ENCODE measurements at regions not wholly inside any gene's neighbourhood (a gene's known extent, or its start where the extent isn't known, plus 50 kb on each side); places are given as distances from the start of the nearest gene placed in this dataset.

DNA sequence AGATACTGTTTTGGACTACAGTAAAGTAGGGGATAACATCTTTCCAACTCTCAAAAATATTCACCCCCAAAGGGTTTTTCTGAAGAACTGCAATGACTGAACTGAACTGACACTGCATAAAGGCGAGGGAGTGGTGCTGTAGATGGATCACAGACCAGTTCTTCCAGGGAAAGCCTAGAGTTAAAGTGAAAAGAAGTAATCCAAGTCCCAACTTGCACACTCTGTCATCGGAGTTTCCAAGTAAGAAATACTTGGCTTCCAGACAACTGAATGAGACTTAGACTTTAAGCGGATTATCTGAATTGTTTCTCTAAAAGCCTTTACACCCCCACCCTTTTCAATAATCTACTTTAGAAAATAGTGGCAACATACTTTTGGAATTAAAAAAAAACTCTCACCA is 134.1 kb upstream of the PREP start:
- H3K4me2 ChIP-seq = no peak overlapping the region
- 40% methylated on average over 3 of the region's 3 CpGs for WGBS (ENCODE audit: low lambda C conversion rate)
- no peak overlapping the region for H3K9ac ChIP-seq
- H2AFZ ChIP-seq (ENCODE audit: low read depth) = peak overlapping the region; percentile 10; the same call in 1 of the 2 replicates
- H3K4me1 ChIP-seq (ENCODE audit: control insufficient read depth in 1 of 2, insufficient read depth in 2 of 2, low read depth in 1 of 2, low read length in 1 of 2) = peaks cover 0 to 6% of the 10 kb centered on the region in 2 experiments; a peak in 1 of 4 replicates
- H3K4me3 ChIP-seq (ENCODE audit: low read depth in 2 of 2, low read length in 1 of 2) = no peak overlapping the region
- TF ChIP-seq RCOR1 (IDR thresholded peaks at IDR 0.05; ENCODE audit: low read length) = no peak
- H3K36me3 ChIP-seq (replicated peaks in 1 of 2; ENCODE audit: control insufficient read depth in 1 of 2, insufficient read depth in 2 of 2, low read length in 1 of 2) = no peaks in the 10 kb centered on the region
- no peaks in the 10 kb centered on the region for H3K9me2 ChIP-seq
- H3F3A ChIP-seq (replicated peaks; ENCODE audit: insufficient read depth) = no peaks in the 10 kb centered on the region
- peak overlapping the region in 1 of 2 experiments; percentile 9; a peak in 1 of 4 replicates for H3K27ac ChIP-seq (ENCODE audit: low read depth in 2 of 2, low read length in 1 of 2)
- no peak for DNase-seq
- H3K79me2 ChIP-seq (ENCODE audit: insufficient read depth) = no peaks in the 10 kb centered on the region
- H3K9me3 ChIP-seq = no peaks in the 10 kb centered on the region
- no peaks in the 10 kb centered on the region for H4K20me1 ChIP-seq (ENCODE audit: insufficient read depth)
- ChIA-PET POLR2A (no interaction called here), CTCF (no interaction called here)
- H3K27me3 ChIP-seq (ENCODE audit: insufficient read depth) = no peaks in the 10 kb centered on the region

DNA sequence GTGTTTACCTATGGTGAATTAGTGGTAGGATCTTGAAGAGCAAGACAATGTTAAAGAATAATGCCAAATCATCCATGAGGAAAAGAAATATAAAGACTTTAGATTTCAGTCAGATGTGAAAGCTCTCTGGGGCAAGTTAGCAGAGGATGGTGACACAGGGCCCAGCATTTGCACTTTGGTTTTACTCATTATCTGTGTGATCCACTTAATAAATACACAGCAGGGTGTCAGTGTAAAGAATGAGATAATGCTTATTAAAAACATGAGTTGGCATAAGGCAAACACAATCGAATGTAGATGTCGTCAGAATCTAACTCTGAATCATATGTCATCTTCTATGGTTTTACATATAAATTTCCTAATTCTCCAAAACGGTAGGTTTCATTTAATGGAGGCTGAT is 130.4 kb upstream of the PREP start:
- ChIA-PET POLR2A (no interaction called here), CTCF (no interaction called here)
- TF ChIP-seq, protein P1, sequence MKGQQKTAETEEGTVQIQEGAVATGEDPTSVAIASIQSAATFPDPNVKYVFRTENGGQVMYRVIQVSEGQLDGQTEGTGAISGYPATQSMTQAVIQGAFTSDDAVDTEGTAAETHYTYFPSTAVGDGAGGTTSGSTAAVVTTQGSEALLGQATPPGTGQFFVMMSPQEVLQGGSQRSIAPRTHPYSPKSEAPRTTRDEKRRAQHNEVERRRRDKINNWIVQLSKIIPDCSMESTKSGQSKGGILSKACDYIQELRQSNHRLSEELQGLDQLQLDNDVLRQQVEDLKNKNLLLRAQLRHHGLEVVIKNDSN (IDR thresholded peaks at IDR 0.05; ENCODE audit: borderline replicate concordance, low read depth) = no peak
- TF ChIP-seq ELF1 (IDR thresholded peaks at IDR 0.05) = no peak
- no peak for TF ChIP-seq NFIC (IDR thresholded peaks at IDR 0.05; ENCODE audit: borderline replicate concordance)
- no peak for TF ChIP-seq NRF1 (IDR thresholded peaks at IDR 0.05; ENCODE audit: low read depth, low read length)
- no peak for TF ChIP-seq RAD21 (IDR thresholded peaks at IDR 0.05; ENCODE audit: low read length)
- no peaks in the 10 kb centered on the region for H3K27me3 ChIP-seq (ENCODE audit: insufficient read depth)
- no peaks in the 10 kb centered on the region for H3F3A ChIP-seq (replicated peaks; ENCODE audit: insufficient read depth)
- peaks cover 0 to 6% of the 10 kb centered on the region in 2 experiments; a peak in 1 of 4 replicates for H3K4me1 ChIP-seq (ENCODE audit: control insufficient read depth in 1 of 2, insufficient read depth in 2 of 2, low read depth in 1 of 2, low read length in 1 of 2)
- H3K27ac ChIP-seq (ENCODE audit: low read depth in 2 of 2, low read length in 1 of 2) = no peak overlapping the region
- no peaks in the 10 kb centered on the region for H3K36me3 ChIP-seq (replicated peaks in 1 of 2; ENCODE audit: control insufficient read depth in 1 of 2, insufficient read depth in 2 of 2, low read length in 1 of 2)
- WGBS (ENCODE audit: low lambda C conversion rate) = 41% methylated on average over 3 of the region's 3 CpGs
- no peak overlapping the region for H3K4me3 ChIP-seq (ENCODE audit: low read depth in 2 of 2, low read length in 1 of 2)
- H3K79me2 ChIP-seq (ENCODE audit: insufficient read depth) = no peaks in the 10 kb centered on the region
- H4K20me1 ChIP-seq (ENCODE audit: insufficient read depth) = no peaks in the 10 kb centered on the region
- peak overlapping the region; percentile 56; the same call in 1 of the 2 replicates for H2AFZ ChIP-seq (ENCODE audit: low read depth)
- no peak for DNase-seq
- H3K9me3 ChIP-seq = no peaks in the 10 kb centered on the region
- no peak overlapping the region for H3K4me2 ChIP-seq
- H3K9me2 ChIP-seq = no peaks in the 10 kb centered on the region
- H3K9ac ChIP-seq = no peak overlapping the region

DNA sequence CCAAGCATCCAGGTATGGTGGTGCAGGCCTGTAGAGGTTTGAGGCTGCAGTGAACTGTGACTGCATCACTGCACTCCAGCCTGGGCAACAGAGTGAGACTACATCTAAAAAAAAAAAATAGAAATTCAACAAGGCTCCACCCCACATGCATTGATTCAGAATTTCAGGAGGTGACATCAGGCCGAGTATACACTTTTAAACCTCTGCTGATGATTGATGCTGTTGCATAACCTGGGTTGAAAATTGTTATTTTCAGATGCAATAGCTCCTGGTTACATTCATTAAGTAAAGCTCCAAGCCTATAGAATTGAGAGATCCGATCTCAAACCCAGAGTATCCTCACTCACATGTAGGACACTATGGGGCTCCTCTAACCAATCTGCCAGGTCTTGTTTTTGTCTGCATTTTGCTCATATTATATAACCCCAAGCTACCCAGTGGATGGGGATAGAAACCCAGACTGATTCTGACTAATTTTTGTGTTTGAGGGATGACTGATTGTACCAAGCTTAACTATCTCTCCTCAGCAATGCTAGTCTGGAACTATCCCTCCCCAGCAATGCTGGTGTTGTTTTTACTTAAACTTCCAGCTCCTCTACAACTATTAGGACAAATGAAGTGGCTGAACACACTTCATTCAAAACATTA is 123.5 kb upstream of the PREP start:
- no peak overlapping the region for H3K4me2 ChIP-seq
- no peaks in the 10 kb centered on the region for H3K9me2 ChIP-seq
- H3K36me3 ChIP-seq (replicated peaks in 1 of 2; ENCODE audit: control insufficient read depth in 1 of 2, insufficient read depth in 2 of 2, low read length in 1 of 2) = no peaks in the 10 kb centered on the region
- no peaks in the 10 kb centered on the region for H3K79me2 ChIP-seq (ENCODE audit: insufficient read depth)
- H3K9me3 ChIP-seq = no peaks in the 10 kb centered on the region
- no peak overlapping the region for H3K27ac ChIP-seq (ENCODE audit: low read depth in 2 of 2, low read length in 1 of 2)
- 61% methylated on average over 2 of the region's 2 CpGs for WGBS (ENCODE audit: low lambda C conversion rate)
- CTCF ChIA-PET = no interaction called here
- H4K20me1 ChIP-seq (ENCODE audit: insufficient read depth) = no peaks in the 10 kb centered on the region
- H3K4me3 ChIP-seq (ENCODE audit: low read depth in 2 of 2, low read length in 1 of 2) = no peak overlapping the region
- no peaks in the 10 kb centered on the region for H3K27me3 ChIP-seq (ENCODE audit: insufficient read depth)
- H3K4me1 ChIP-seq (ENCODE audit: control insufficient read depth in 1 of 2, insufficient read depth in 2 of 2, low read depth in 1 of 2, low read length in 1 of 2) = no peaks in the 10 kb centered on the region
- no peaks in the 10 kb centered on the region for H3F3A ChIP-seq (replicated peaks; ENCODE audit: insufficient read depth)
- no peak overlapping the region for H3K9ac ChIP-seq
- no peak overlapping the region for H2AFZ ChIP-seq (ENCODE audit: low read depth)
- no peak for DNase-seq
- POLR2A ChIA-PET = no interaction called here
- TF ChIP-seq FOSL2 (IDR thresholded peaks at IDR 0.05; ENCODE audit: borderline replicate concordance, low read depth) = no peak
- no peak for TF ChIP-seq NFIC (IDR thresholded peaks at IDR 0.05; ENCODE audit: borderline replicate concordance)
- TF ChIP-seq GATA2 (CRISPR knock-in tag; IDR thresholded peaks at IDR 0.05) = no peak
- TF ChIP-seq, protein P2, sequence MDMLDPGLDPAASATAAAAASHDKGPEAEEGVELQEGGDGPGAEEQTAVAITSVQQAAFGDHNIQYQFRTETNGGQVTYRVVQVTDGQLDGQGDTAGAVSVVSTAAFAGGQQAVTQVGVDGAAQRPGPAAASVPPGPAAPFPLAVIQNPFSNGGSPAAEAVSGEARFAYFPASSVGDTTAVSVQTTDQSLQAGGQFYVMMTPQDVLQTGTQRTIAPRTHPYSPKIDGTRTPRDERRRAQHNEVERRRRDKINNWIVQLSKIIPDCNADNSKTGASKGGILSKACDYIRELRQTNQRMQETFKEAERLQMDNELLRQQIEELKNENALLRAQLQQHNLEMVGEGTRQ (IDR thresholded peaks at IDR 0.05; ENCODE audit: borderline replicate concordance, low read depth, low read length) = no peak
- no peak for TF ChIP-seq SIN3A (IDR thresholded peaks at IDR 0.05; ENCODE audit: borderline replicate concordance, low read depth, low read length)
- no peak for TF ChIP-seq TCF12 (IDR thresholded peaks at IDR 0.05)
- TF ChIP-seq JUND (IDR thresholded peaks at IDR 0.05) = no peak
- TF ChIP-seq FOXM1 (IDR thresholded peaks at IDR 0.05; ENCODE audit: low read depth) = no peak
- TF ChIP-seq RFX5 (IDR thresholded peaks at IDR 0.05; ENCODE audit: low read length) = no peak
- TF ChIP-seq, protein P3, sequence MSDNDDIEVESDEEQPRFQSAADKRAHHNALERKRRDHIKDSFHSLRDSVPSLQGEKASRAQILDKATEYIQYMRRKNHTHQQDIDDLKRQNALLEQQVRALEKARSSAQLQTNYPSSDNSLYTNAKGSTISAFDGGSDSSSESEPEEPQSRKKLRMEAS (IDR thresholded peaks at IDR 0.05; ENCODE audit: low read depth) = no peak
- TF ChIP-seq POLR2AphosphoS5 (IDR thresholded peaks at IDR 0.05; ENCODE audit: low read depth, low read length) = no peak
- TF ChIP-seq, protein P4, sequence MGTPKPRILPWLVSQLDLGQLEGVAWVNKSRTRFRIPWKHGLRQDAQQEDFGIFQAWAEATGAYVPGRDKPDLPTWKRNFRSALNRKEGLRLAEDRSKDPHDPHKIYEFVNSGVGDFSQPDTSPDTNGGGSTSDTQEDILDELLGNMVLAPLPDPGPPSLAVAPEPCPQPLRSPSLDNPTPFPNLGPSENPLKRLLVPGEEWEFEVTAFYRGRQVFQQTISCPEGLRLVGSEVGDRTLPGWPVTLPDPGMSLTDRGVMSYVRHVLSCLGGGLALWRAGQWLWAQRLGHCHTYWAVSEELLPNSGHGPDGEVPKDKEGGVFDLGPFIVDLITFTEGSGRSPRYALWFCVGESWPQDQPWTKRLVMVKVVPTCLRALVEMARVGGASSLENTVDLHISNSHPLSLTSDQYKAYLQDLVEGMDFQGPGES (IDR thresholded peaks at IDR 0.05; ENCODE audit: low read depth, low read length) = no peak
- no peak for TF ChIP-seq SMC3 (IDR thresholded peaks at IDR 0.05; ENCODE audit: low read depth, low read length)
- TF ChIP-seq ELF1 (IDR thresholded peaks at IDR 0.05) = no peak
- TF ChIP-seq GABPA (IDR thresholded peaks at IDR 0.05; ENCODE audit: low read depth) = no peak
- TF ChIP-seq, protein P5, sequence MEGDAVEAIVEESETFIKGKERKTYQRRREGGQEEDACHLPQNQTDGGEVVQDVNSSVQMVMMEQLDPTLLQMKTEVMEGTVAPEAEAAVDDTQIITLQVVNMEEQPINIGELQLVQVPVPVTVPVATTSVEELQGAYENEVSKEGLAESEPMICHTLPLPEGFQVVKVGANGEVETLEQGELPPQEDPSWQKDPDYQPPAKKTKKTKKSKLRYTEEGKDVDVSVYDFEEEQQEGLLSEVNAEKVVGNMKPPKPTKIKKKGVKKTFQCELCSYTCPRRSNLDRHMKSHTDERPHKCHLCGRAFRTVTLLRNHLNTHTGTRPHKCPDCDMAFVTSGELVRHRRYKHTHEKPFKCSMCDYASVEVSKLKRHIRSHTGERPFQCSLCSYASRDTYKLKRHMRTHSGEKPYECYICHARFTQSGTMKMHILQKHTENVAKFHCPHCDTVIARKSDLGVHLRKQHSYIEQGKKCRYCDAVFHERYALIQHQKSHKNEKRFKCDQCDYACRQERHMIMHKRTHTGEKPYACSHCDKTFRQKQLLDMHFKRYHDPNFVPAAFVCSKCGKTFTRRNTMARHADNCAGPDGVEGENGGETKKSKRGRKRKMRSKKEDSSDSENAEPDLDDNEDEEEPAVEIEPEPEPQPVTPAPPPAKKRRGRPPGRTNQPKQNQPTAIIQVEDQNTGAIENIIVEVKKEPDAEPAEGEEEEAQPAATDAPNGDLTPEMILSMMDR (IDR thresholded peaks at IDR 0.05) = no peak
